ENCODE measurements at regions not wholly inside any gene's neighbourhood (a gene's known extent, or its start where the extent isn't known, plus 50 kb on each side); places are given as distances from the start of the nearest gene placed in this dataset.

- TF ChIP-seq CTCF (IDR thresholded peaks at IDR 0.05 in 8 of 11, conservative IDR thresholded peaks at IDR 0.05 in 3 of 11), result no peak
- no peak for TF ChIP-seq POLR2A (IDR thresholded peaks at IDR 0.05)
Observed at GRCh38 chr13:54599413-54599812, 1570.8 kb downstream of the OLFM4 start.

All from spleen (tissue), 7 donors.